ENCODE measurements at regions not wholly inside any gene's neighbourhood (a gene's known extent, or its start where the extent isn't known, plus 50 kb on each side); places are given as distances from the start of the nearest gene placed in this dataset.

- TF ChIP-seq, protein P1, sequence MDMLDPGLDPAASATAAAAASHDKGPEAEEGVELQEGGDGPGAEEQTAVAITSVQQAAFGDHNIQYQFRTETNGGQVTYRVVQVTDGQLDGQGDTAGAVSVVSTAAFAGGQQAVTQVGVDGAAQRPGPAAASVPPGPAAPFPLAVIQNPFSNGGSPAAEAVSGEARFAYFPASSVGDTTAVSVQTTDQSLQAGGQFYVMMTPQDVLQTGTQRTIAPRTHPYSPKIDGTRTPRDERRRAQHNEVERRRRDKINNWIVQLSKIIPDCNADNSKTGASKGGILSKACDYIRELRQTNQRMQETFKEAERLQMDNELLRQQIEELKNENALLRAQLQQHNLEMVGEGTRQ (IDR thresholded peaks at IDR 0.05; ENCODE audit: low read length), result no peak
- TF ChIP-seq TBP (IDR thresholded peaks at IDR 0.05; ENCODE audit: low read depth, low read length) (no peak), KDM1A (IDR thresholded peaks at IDR 0.05; ENCODE audit: borderline replicate concordance, low read length) (no peak), RNF2 (IDR thresholded peaks at IDR 0.05; ENCODE audit: borderline replicate concordance, low read depth, low read length, missing control alignments, poor library complexity, severe bottlenecking) (no peak)
Measured at GRCh38 chr11:112516755-112517154, 256.1 kb upstream of the PLET1 start (continued).

Data from H1 (cell line).